ENCODE measurements at regions not wholly inside any gene's neighbourhood (a gene's known extent, or its start where the extent isn't known, plus 50 kb on each side); places are given as distances from the start of the nearest gene placed in this dataset.

- Histone ChIP-seq H2BK12ac (ENCODE audit: insufficient read length, low read depth, low read length) (no peak overlapping the region), H3K4me1 (ENCODE audit: insufficient read depth, low read length) (no peaks in the 10 kb centered on the region), H3K56ac (ENCODE audit: insufficient read length, low read depth, low read length) (no peak overlapping the region), H3T11ph (ENCODE audit: low read length) (no peak overlapping the region), H2BK5ac (ENCODE audit: insufficient read length, low read length) (no peak overlapping the region), H2BK15ac (ENCODE audit: low read depth, low read length) (no peak overlapping the region), H3K23ac (ENCODE audit: insufficient read length, low read depth, low read length) (no peak overlapping the region), H2AFZ (ENCODE audit: low read length) (no peak overlapping the region), H3K9ac (ENCODE audit: extremely low read depth, insufficient read length, low read length) (no peak overlapping the region), H3K4me2 (ENCODE audit: insufficient read depth, insufficient read length, low read length) (no peak overlapping the region), H4K8ac (replicated peaks; ENCODE audit: insufficient read length, low read depth, low read length) (no peak overlapping the region), H3K23me2 (ENCODE audit: insufficient read length, low read depth, low read length, poor library complexity, severe bottlenecking) (no peaks in the 10 kb centered on the region), H3K14ac (ENCODE audit: insufficient read depth, low read length) (no peak overlapping the region), H3K4ac (ENCODE audit: low read depth, low read length) (no peak overlapping the region), H2AK5ac (ENCODE audit: insufficient read length, low read length) (no peak overlapping the region), H4K91ac (ENCODE audit: insufficient read length, low read depth, low read length) (no peak overlapping the region), H3K18ac (ENCODE audit: insufficient read length, low read depth, low read length) (no peak overlapping the region), H2BK120ac (ENCODE audit: low read depth, low read length, poor library complexity, severe bottlenecking) (no peak overlapping the region), H3K27ac (ENCODE audit: insufficient read length, low read depth, low read length) (no peak overlapping the region), H4K5ac (ENCODE audit: insufficient read length, low read depth, low read length) (no peak overlapping the region), H3K79me2 (ENCODE audit: insufficient read depth, low read length) (no peaks in the 10 kb centered on the region), H2BK20ac (ENCODE audit: low read depth, low read length, poor library complexity, severe bottlenecking) (no peak overlapping the region), H3K27me3 (ENCODE audit: insufficient read depth, low read length) (no peaks in the 10 kb centered on the region), H3K79me1 (ENCODE audit: insufficient read depth, low read depth, low read length, poor library complexity, severe bottlenecking) (no peaks in the 10 kb centered on the region), H4K20me1 (ENCODE audit: control insufficient read depth, insufficient read depth, insufficient read length) (no peaks in the 10 kb centered on the region), H3K9me3 (ENCODE audit: control insufficient read depth, low read depth, low read length) (no peaks in the 10 kb centered on the region)
- no peak for TF ChIP-seq CTCF (conservative IDR thresholded peaks at IDR 0.05)
- H3K9me3 Mint-ChIP-seq: no peaks in the 10 kb centered on the region; a peak in 1 of 5 replicates
- no peak overlapping the region for H3K27ac Mint-ChIP-seq
- no peak for DNase-seq
- no peaks in the 10 kb centered on the region for H3K27me3 Mint-ChIP-seq (ENCODE audit: low read depth)
- no peaks in the 10 kb centered on the region for H3K36me3 Mint-ChIP-seq (ENCODE audit: insufficient read depth in 1 of 3, low read depth in 3 of 3)
- H3K4me1 Mint-ChIP-seq: no peaks in the 10 kb centered on the region
- H3K4me3 Mint-ChIP-seq: no peak overlapping the region
Observed at GRCh38 chr2:142602418-142602989, 275.0 kb upstream of the KYNU start.

All from H9 (cell line).